ENCODE measurements at regions not wholly inside any gene's neighbourhood (a gene's known extent, or its start where the extent isn't known, plus 50 kb on each side); places are given as distances from the start of the nearest gene placed in this dataset.

DNA sequence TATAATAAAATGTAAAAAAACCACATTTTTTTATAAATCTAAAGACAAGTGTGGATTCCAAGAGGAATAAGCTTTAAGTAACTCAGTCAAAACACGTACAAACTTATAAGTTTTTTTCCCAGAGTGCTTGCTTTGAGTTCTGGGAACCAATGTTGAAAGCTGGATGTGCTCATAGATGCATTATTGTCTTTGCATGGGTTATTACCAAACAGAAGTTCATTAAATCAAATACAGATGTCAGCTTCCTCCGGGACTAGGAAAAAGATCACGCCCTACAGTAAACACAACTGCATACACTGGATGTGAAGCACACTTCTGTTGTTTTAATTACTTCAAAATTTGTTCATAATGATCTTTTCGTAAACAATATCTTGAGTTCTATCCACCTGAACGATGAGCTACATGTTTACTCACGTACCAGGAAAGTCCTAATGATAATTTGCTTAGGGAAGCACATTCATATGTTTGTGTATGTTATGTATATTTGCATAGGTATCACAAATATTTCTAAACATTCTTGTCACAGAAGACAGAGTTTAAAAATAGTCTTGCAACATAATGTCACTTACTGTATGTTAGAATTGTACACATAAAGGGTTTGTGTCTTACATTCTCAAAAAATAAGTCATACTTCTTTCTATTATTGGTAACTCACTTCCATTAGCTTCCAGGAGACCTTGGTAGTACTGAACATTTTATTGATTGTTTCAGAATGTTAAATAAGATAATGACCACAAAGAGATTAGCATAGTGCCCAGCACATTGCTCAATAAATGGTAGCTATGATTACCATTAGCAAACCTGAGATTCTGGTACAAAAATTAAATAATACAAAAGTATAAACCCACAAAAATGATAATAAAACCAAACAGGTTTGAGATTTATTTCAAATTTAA lies 427.4 kb downstream of the CETN3 start:
- Histone ChIP-seq H3K36me3 (ENCODE audit: control insufficient read depth in 1 of 2, insufficient read depth in 2 of 2, low read length in 2 of 2) (no peaks in the 10 kb centered on the region), H3K4me3 (ENCODE audit: low read depth in 1 of 2, low read length in 2 of 2) (no peak overlapping the region), H3K27me3 (ENCODE audit: low read depth, low read length) (no peaks in the 10 kb centered on the region), H3K4me1 (ENCODE audit: control insufficient read depth in 1 of 2, insufficient read depth in 2 of 2, low read length in 2 of 2) (no peaks in the 10 kb centered on the region), H3K9me3 (ENCODE audit: control insufficient read depth in 1 of 2, low read length in 2 of 2) (no peaks in the 10 kb centered on the region), H3K27ac (ENCODE audit: low read length) (no peak overlapping the region)

- H3K27me3 ChIP-seq (ENCODE audit: low read depth, low read length): no peaks in the 10 kb centered on the region
- no peak overlapping the region for H3K4me3 ChIP-seq (ENCODE audit: low read depth in 1 of 2, low read length in 2 of 2)
- H3K9me3 ChIP-seq (ENCODE audit: control insufficient read depth in 1 of 2, low read length in 2 of 2): no peaks in the 10 kb centered on the region
- no peaks in the 10 kb centered on the region for H3K36me3 ChIP-seq (ENCODE audit: control insufficient read depth in 1 of 2, insufficient read depth in 2 of 2, low read length in 2 of 2)
- no peak overlapping the region for H3K27ac ChIP-seq (ENCODE audit: low read length)
- no peaks in the 10 kb centered on the region for H3K4me1 ChIP-seq (ENCODE audit: control insufficient read depth in 1 of 2, insufficient read depth in 2 of 2, low read length in 2 of 2)
Observed at GRCh38 chr5:89981021-89981420, 428.5 kb downstream of the CETN3 start.

DNA sequence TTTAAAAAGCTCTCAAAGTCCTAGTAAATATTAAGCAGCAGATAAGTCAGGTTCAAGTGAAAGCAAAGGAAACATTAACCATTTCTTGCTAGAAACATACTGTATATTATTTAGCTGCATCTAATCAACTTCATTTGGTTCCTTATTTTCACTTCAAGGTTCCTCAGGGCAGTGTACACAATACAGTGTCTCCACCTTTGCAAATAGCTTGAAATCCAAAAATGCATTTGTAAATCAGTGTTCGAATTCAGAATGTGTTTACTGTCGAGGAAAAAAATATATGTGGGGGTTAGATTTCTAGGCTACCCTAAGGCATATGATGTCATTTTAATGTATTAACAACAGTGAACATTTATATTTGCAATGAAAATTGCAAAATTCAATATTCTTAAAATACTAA lies 436.0 kb downstream of the CETN3 start:
- H3K4me1 ChIP-seq (ENCODE audit: control insufficient read depth in 1 of 2, insufficient read depth in 2 of 2, low read length in 2 of 2): no peaks in the 10 kb centered on the region
- H3K9me3 ChIP-seq (ENCODE audit: control insufficient read depth in 1 of 2, low read length in 2 of 2): no peaks in the 10 kb centered on the region
- no peaks in the 10 kb centered on the region for H3K36me3 ChIP-seq (ENCODE audit: control insufficient read depth in 1 of 2, insufficient read depth in 2 of 2, low read length in 2 of 2)
- H3K27ac ChIP-seq (ENCODE audit: low read length): no peak overlapping the region
- no peaks in the 10 kb centered on the region for H3K27me3 ChIP-seq (ENCODE audit: low read depth, low read length)
- no peak overlapping the region for H3K4me3 ChIP-seq (ENCODE audit: low read depth in 1 of 2, low read length in 2 of 2)

- Histone ChIP-seq H3K36me3 (ENCODE audit: control insufficient read depth in 1 of 2, insufficient read depth in 2 of 2, low read length in 2 of 2) (no peaks in the 10 kb centered on the region), H3K4me3 (ENCODE audit: low read depth in 1 of 2, low read length in 2 of 2) (no peak overlapping the region), H3K4me1 (ENCODE audit: control insufficient read depth in 1 of 2, insufficient read depth in 2 of 2, low read length in 2 of 2) (no peaks in the 10 kb centered on the region), H3K27me3 (ENCODE audit: low read depth, low read length) (no peaks in the 10 kb centered on the region), H3K27ac (ENCODE audit: low read length) (no peak overlapping the region), H3K9me3 (ENCODE audit: control insufficient read depth in 1 of 2, low read length in 2 of 2) (no peaks in the 10 kb centered on the region)
Observed at GRCh38 chr5:89972901-89973300, 436.7 kb downstream of the CETN3 start.

- H3K4me1 ChIP-seq (ENCODE audit: control insufficient read depth in 1 of 2, insufficient read depth in 2 of 2, low read length in 2 of 2): no peaks in the 10 kb centered on the region
- no peaks in the 10 kb centered on the region for H3K9me3 ChIP-seq (ENCODE audit: control insufficient read depth in 1 of 2, low read length in 2 of 2)
- no peaks in the 10 kb centered on the region for H3K27me3 ChIP-seq (ENCODE audit: low read depth, low read length)
- H3K27ac ChIP-seq (ENCODE audit: low read length): no peak overlapping the region
- H3K4me3 ChIP-seq (ENCODE audit: low read depth in 1 of 2, low read length in 2 of 2): no peak overlapping the region
- no peaks in the 10 kb centered on the region for H3K36me3 ChIP-seq (ENCODE audit: control insufficient read depth in 1 of 2, insufficient read depth in 2 of 2, low read length in 2 of 2)
Observed at GRCh38 chr5:89968958-89969381, 440.6 kb downstream of the CETN3 start.

DNA sequence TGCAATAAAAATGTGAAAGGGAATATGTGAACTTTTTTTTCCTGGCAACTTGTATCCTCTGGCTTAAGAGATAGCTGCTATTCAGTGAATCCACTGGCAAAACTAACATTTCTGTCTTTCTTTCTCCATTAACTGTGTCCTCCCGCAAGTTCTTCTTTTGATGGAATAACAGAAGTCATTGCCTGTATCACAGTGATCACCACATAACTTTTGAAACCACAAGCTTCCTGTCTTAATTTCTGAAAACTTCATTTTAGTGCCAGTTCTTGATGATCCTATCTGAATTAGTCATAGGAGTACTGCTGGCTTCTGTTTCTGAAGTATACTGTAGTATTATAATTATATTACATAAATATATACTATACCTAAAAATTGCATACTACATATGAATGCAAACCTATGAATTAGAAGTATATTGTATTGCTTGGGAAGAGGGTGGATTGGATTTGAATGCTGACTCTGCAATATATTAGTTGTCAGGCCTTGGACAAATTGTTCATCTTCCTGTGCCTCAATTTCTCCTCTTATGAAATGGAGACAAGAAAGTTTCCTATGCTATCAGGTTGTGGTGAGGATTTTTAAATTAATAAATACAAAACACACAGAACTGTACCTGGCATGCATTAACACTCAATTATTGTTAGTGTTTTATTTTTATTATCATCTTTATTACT lies 441.6 kb downstream of the CETN3 start:
- no peaks in the 10 kb centered on the region for H3K4me1 ChIP-seq (ENCODE audit: control insufficient read depth in 1 of 2, insufficient read depth in 2 of 2, low read length in 2 of 2)
- H3K4me3 ChIP-seq (ENCODE audit: low read depth in 1 of 2, low read length in 2 of 2): no peak overlapping the region
- no peak overlapping the region for H3K27ac ChIP-seq (ENCODE audit: low read length)
- no peaks in the 10 kb centered on the region for H3K9me3 ChIP-seq (ENCODE audit: control insufficient read depth in 1 of 2, low read length in 2 of 2)
- no peaks in the 10 kb centered on the region for H3K27me3 ChIP-seq (ENCODE audit: low read depth, low read length)
- no peaks in the 10 kb centered on the region for H3K36me3 ChIP-seq (ENCODE audit: control insufficient read depth in 1 of 2, insufficient read depth in 2 of 2, low read length in 2 of 2)

- H3K9me3 ChIP-seq (ENCODE audit: control insufficient read depth in 1 of 2, low read length in 2 of 2): no peaks in the 10 kb centered on the region
- no peaks in the 10 kb centered on the region for H3K27me3 ChIP-seq (ENCODE audit: low read depth, low read length)
- H3K4me1 ChIP-seq (ENCODE audit: control insufficient read depth in 1 of 2, insufficient read depth in 2 of 2, low read length in 2 of 2): no peaks in the 10 kb centered on the region
- H3K27ac ChIP-seq (ENCODE audit: low read length): no peak overlapping the region
- no peak overlapping the region for H3K4me3 ChIP-seq (ENCODE audit: low read depth in 1 of 2, low read length in 2 of 2)
- H3K36me3 ChIP-seq (ENCODE audit: control insufficient read depth in 1 of 2, insufficient read depth in 2 of 2, low read length in 2 of 2): no peaks in the 10 kb centered on the region
Observed at GRCh38 chr5:89956838-89957237, 452.7 kb downstream of the CETN3 start.

DNA sequence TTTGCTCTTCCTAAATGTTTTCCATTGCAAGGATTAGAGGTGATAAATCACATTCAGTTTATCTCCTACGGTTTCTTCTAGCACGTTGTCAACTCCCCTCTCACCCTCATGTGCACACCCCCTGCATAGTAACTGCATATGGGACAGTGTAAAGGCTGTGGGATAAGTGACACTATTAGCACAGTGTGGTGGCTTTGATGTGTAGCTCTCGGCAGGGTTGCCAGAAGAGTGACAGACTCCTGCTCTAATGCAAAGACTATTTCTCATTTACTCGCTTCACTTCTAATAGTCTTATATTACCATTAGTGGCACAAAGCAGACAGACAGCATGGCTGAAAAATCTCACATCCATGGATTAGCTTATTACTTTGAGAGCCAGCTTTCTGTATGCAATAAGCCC lies 454.6 kb downstream of the CETN3 start:
- Histone ChIP-seq H3K4me1 (ENCODE audit: control insufficient read depth in 1 of 2, insufficient read depth in 2 of 2, low read length in 2 of 2) (no peaks in the 10 kb centered on the region), H3K4me3 (ENCODE audit: low read depth in 1 of 2, low read length in 2 of 2) (no peak overlapping the region), H3K9me3 (ENCODE audit: control insufficient read depth in 1 of 2, low read length in 2 of 2) (no peaks in the 10 kb centered on the region), H3K36me3 (ENCODE audit: control insufficient read depth in 1 of 2, insufficient read depth in 2 of 2, low read length in 2 of 2) (no peaks in the 10 kb centered on the region), H3K27me3 (ENCODE audit: low read depth, low read length) (no peaks in the 10 kb centered on the region), H3K27ac (ENCODE audit: low read length) (no peak overlapping the region)

- H3K9me3 ChIP-seq (ENCODE audit: control insufficient read depth in 1 of 2, low read length in 2 of 2): no peaks in the 10 kb centered on the region
- H3K27ac ChIP-seq (ENCODE audit: low read length): no peak overlapping the region
- no peaks in the 10 kb centered on the region for H3K27me3 ChIP-seq (ENCODE audit: low read depth, low read length)
Observed at GRCh38 chr5:89951876-89952275, 457.7 kb downstream of the CETN3 start.

GRCh38 chr5:89950234-89950633 lies 459.3 kb downstream of the CETN3 start:
- Histone ChIP-seq H3K36me3 (ENCODE audit: control insufficient read depth in 1 of 2, insufficient read depth in 2 of 2, low read length in 2 of 2) (no peaks in the 10 kb centered on the region), H3K9me3 (ENCODE audit: control insufficient read depth in 1 of 2, low read length in 2 of 2) (no peaks in the 10 kb centered on the region), H3K4me3 (ENCODE audit: low read depth in 1 of 2, low read length in 2 of 2) (no peak overlapping the region), H3K27ac (ENCODE audit: low read length) (no peak overlapping the region), H3K4me1 (ENCODE audit: control insufficient read depth in 1 of 2, insufficient read depth in 2 of 2, low read length in 2 of 2) (peaks cover 0 to 3% of the 10 kb centered on the region in 2 donors), H3K27me3 (ENCODE audit: low read depth, low read length) (no peaks in the 10 kb centered on the region)

More at GRCh38 chr5:89951876-89952275, 457.7 kb downstream of the CETN3 start:
- H3K4me1 ChIP-seq (ENCODE audit: control insufficient read depth in 1 of 2, insufficient read depth in 2 of 2, low read length in 2 of 2): no peaks in the 10 kb centered on the region
- H3K4me3 ChIP-seq (ENCODE audit: low read depth in 1 of 2, low read length in 2 of 2): no peak overlapping the region
- H3K36me3 ChIP-seq (ENCODE audit: control insufficient read depth in 1 of 2, insufficient read depth in 2 of 2, low read length in 2 of 2): no peaks in the 10 kb centered on the region

- H3K9me3 ChIP-seq (ENCODE audit: control insufficient read depth in 1 of 2, low read length in 2 of 2): no peaks in the 10 kb centered on the region
- no peaks in the 10 kb centered on the region for H3K27me3 ChIP-seq (ENCODE audit: low read depth, low read length)
- H3K36me3 ChIP-seq (ENCODE audit: control insufficient read depth in 1 of 2, insufficient read depth in 2 of 2, low read length in 2 of 2): no peaks in the 10 kb centered on the region
- H3K27ac ChIP-seq (ENCODE audit: low read length): no peak overlapping the region
- peaks cover 0 to 3% of the 10 kb centered on the region in 2 donors for H3K4me1 ChIP-seq (ENCODE audit: control insufficient read depth in 1 of 2, insufficient read depth in 2 of 2, low read length in 2 of 2)
- H3K4me3 ChIP-seq (ENCODE audit: low read depth in 1 of 2, low read length in 2 of 2): no peak overlapping the region
Observed at GRCh38 chr5:89948977-89949376, 460.6 kb downstream of the CETN3 start.

Measured in muscle layer of duodenum (tissue), 2 donors.